Thoracic aorta (tissue), 2 donors: ENCODE measurements at regions not wholly inside any gene's neighbourhood (a gene's known extent, or its start where the extent isn't known, plus 50 kb on each side); places are given as distances from the start of the nearest gene placed in this dataset.

Source experiments
- ATAC-seq: fragments of 150-250 bp; one replicate; pipeline ENCODE4 v1.8.0; 2017; ENCODE audit warnings: low read depth; ENCODE audit not compliant: insufficient number of reproducible peaks, low FRiP score
- DNase-seq: peaks from one replicate; pipeline ENCODE4 v3.0.0-alpha.2; 2020; ENCODE audit warnings: low spot score
- H3K27ac ChIP-seq, 2 donors: fragments of 200-600 bp; sonication (generic); 1 replicate in 1 of 2; 2 replicates in 1 of 2; pipeline ENCODE4 v1.5.1; 2016; ENCODE audit warnings: mild to moderate bottlenecking in 2 of 2, moderate library complexity in 2 of 2
- H3K27me3 ChIP-seq: fragments of 200-600 bp; sonication (generic); replicated peaks from 2 replicates; pipeline ENCODE4 v1.6.0; 2016; ENCODE audit warnings: mild to moderate bottlenecking; ENCODE audit not compliant: insufficient read depth
- H3K36me3 ChIP-seq: fragments of 200-600 bp; sonication (generic); one replicate; pipeline ENCODE4 v1.5.1; 2016
- H3K4me1 ChIP-seq, 2 donors: fragments of 200-600 bp; sonication (generic); 1 replicate in 1 of 2; 2 replicates in 1 of 2; pipeline versions ENCODE4 v1.5.1 to v1.6.0; 2016; ENCODE audit warnings: low read depth in 2 of 2, mild to moderate bottlenecking in 1 of 2; ENCODE audit not compliant: control insufficient read depth in 1 of 2
- H3K4me3 ChIP-seq: fragments of 200-600 bp; sonication (generic); 2 replicates; pipeline ENCODE4 v1.5.1; 2016; ENCODE audit warnings: mild to moderate bottlenecking
- H3K9me3 ChIP-seq: fragments of 200-600 bp; sonication (generic); 2 replicates; pipeline ENCODE4 v1.5.1; 2016
- CTCF ChIP-seq: fragments of 200-600 bp; sonication (generic); IDR thresholded peaks from one replicate; pipeline ENCODE4 v1.5.1; 2019; ENCODE audit warnings: antibody characterized with exemption

- H3K27me3 ChIP-seq = no peaks in the 10 kb centered on the region
- no peaks in the 10 kb centered on the region for H3K36me3 ChIP-seq
- H3K27ac ChIP-seq = no peak overlapping the region
- H3K4me1 ChIP-seq = no peaks in the 10 kb centered on the region
- no peak for TF ChIP-seq CTCF
- no peak overlapping the region for H3K4me3 ChIP-seq
- ATAC-seq (no peak), DNase-seq (no peak)
- no peaks in the 10 kb centered on the region for H3K9me3 ChIP-seq
Observed at GRCh38 chr3:178270838-178271237, 265.4 kb upstream of the KCNMB2 start.

- Histone ChIP-seq H3K4me3 (no peak overlapping the region), H3K4me1 (no peaks in the 10 kb centered on the region), H3K27me3 (no peaks in the 10 kb centered on the region), H3K9me3 (no peaks in the 10 kb centered on the region), H3K27ac (no peak overlapping the region), H3K36me3 (no peaks in the 10 kb centered on the region)
- no peak for TF ChIP-seq CTCF
- DNase-seq = no peak
- no peak for ATAC-seq
Observed at GRCh38 chr3:178271740-178272387, 264.4 kb upstream of the KCNMB2 start.

- H3K36me3 ChIP-seq = no peaks in the 10 kb centered on the region
- no peak overlapping the region for H3K4me3 ChIP-seq
- no peak for TF ChIP-seq CTCF
- no peaks in the 10 kb centered on the region for H3K9me3 ChIP-seq
- H3K27ac ChIP-seq = no peak overlapping the region
- DNase-seq = no peak
- no peak for ATAC-seq
- no peaks in the 10 kb centered on the region for H3K27me3 ChIP-seq
- peaks cover 5 to 9% of the 10 kb centered on the region in 2 donors for H3K4me1 ChIP-seq
Observed at GRCh38 chr3:178272841-178273240, 263.4 kb upstream of the KCNMB2 start.

- ATAC-seq = no peak
- Histone ChIP-seq H3K4me1 (peaks cover 9 to 15% of the 10 kb centered on the region in 2 donors), H3K36me3 (no peaks in the 10 kb centered on the region), H3K9me3 (peaks cover 1% of the 10 kb centered on the region), H3K4me3 (no peak overlapping the region), H3K27me3 (no peaks in the 10 kb centered on the region), H3K27ac (no peak overlapping the region)
- no peak for DNase-seq
- TF ChIP-seq CTCF = no peak
Observed at GRCh38 chr3:178274711-178275110, 261.5 kb upstream of the KCNMB2 start.

- Histone ChIP-seq H3K27me3 (no peaks in the 10 kb centered on the region), H3K27ac (no peak overlapping the region), H3K4me1 (peaks cover 9 to 15% of the 10 kb centered on the region in 2 donors), H3K9me3 (peaks cover 6% of the 10 kb centered on the region), H3K36me3 (no peaks in the 10 kb centered on the region), H3K4me3 (no peak overlapping the region)
- DNase-seq (no peak), ATAC-seq (no peak)
- TF ChIP-seq CTCF = no peak
Observed at GRCh38 chr3:178275311-178275710, 260.9 kb upstream of the KCNMB2 start.
